HUDEP-2 (cell line): ENCODE measurements at regions not wholly inside any gene's neighbourhood (a gene's known extent, or its start where the extent isn't known, plus 50 kb on each side); places are given as distances from the start of the nearest gene placed in this dataset.
"Not testable (repeated sequence)": the region's sequence is repeated elsewhere in the genome, so short reads cannot be mapped to it uniquely, and the experiment has no call there.

Source experiments
- DNase-seq, 76 experiments: peaks; one replicate each; lab custom pipeline; 2025; ENCODE audit not compliant: unreplicated experiment in 76 of 76; lab: John Stamatoyannopoulos, UW

DNA sequence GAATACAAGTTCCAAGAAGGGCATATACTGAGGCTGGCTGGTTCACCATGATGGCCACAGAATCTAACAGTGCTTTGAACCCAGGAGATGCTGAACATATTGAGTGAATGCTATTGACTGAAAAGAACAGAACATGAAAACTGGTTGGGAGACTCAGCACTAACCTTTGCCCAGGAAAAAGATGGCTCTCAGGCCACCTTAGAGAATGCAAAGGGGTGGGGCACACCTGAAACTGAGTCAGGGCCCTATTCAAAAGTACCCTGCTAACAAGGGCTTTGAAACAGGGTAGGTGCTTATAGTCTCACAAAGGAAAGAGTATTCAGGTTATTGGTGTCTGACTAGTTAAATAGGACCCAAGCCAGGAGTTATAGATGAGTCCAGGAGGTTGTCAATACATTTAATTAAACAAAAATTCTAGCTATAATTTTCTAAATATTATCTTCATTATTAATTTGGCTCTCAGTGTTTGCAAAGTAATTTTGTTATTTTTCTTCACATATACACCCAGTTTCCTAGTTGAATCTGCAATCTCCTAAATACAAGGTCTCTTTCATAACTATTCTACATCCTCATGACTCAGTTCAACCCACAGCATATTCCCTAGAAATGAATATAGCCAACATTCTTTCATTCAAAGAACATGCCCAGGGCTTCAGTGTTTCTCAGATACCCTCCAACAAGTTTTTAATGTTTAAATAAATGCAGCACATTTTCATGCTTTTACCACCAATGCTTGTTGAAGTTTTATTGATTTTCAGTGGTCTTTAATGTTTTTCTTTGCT lies 144.2 kb upstream of the RAPGEF2 start:
- no peak for DNase-seq

DNA sequence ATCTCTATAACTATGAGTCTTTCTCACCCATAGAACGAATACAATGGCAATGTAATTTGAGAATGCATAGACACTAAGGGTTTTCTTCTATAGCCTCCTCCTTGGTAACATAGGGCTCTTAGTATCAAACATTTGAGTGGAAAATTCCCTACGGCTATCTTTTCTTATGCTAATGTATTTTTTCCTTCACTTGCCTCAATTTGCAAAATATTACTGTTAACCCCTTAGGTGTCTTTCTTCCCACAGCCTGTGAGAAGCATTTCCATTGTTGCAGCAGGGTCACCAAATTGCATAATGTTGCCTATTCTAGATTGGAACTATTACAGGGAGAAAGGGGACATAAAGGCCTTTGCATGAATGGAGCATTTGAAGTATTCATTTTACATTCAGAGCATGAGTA lies 140.5 kb upstream of the RAPGEF2 start:
- no peak for DNase-seq

DNA sequence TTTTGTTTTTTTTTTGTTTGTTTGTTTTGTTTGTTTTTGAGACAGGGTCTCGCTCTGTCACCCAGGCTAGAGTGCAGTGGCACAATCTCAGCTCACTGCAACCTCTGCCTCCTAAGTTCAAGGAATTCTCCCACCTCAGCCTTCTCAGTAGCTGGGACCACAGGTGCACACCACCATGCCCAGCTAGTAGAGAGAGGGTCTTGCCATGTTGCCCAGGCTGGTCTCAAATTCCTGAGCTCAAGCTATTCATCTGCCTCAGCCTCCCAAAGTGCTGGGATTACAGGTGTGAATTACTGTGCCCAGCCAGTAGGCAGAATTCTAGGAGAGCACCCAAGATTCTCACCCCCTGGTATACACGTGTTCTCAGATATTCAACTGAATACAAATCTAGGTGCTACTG lies 139.6 kb upstream of the RAPGEF2 start:
- not testable (repeated sequence) for DNase-seq

GRCh38 chr4:158964114-158964727 lies 138.7 kb upstream of the RAPGEF2 start:
- no peak for DNase-seq

GRCh38 chr4:158964728-158965124 lies 138.2 kb upstream of the RAPGEF2 start:
- DNase-seq = no peak

- DNase-seq = no peak
Observed at GRCh38 chr4:158965226-158965625, 137.7 kb upstream of the RAPGEF2 start.

- no peak for DNase-seq
Observed at GRCh38 chr4:158966091-158966490, 136.8 kb upstream of the RAPGEF2 start.

DNA sequence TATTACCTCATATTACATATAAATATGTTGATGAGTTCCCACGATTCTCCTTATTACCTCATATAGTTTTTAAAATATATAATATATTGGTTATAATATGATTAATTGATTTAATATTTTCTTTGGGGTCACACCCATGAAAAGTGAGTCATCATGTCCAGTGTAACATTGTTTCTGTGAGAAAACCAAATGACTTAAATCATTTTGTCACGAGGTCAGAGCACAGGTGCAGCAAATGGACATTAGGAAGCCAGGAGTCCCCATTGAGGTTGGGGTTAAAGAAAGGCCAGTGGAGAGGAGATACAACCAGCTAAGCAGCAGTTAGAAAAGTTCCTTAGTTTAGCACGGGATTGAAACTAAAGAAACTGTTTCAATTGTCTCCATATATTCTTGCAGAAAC lies 133.9 kb upstream of the RAPGEF2 start:
- no peak for DNase-seq

DNA sequence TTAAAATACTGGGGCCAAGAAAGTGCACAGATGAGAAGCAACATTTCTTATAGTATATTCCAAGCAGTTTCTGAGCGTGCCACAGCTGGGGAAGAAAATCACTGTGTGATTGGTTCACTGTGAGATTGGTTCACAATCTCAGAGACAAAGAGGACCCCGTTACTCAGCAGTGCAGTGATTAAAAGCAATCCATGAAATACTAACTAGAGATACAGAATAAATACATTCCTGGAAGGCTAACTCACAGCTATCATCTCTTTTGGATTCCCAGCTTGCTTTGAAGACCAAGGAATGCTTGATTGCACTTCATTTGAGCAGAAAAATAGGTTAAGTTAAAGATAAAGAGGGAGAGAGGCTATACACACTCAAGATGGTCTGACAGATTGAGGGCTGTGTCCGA lies 132.1 kb upstream of the RAPGEF2 start:
- DNase-seq = no peak

DNA sequence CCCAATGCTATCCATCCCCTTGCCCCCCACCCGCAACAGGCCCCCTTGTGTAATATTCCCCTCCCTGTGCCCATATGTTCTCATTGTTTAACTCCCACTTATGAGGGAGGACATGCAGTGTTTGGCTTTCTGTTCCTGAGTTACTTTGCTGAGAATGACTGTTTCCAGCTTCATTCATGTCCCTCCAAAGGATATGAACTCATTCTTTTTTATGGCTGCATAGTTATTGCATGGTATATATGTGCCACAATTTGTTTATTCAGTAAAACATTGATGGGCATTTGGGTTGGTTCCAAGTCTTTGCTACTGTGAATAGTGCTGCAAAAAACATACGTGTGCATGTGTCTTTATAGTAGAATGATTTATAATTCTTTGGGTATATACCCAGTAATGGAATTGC lies 128.4 kb upstream of the RAPGEF2 start:
- DNase-seq = not testable (repeated sequence)

GRCh38 chr4:158980711-158981110 lies 122.2 kb upstream of the RAPGEF2 start:
- DNase-seq = not testable (repeated sequence)

DNA sequence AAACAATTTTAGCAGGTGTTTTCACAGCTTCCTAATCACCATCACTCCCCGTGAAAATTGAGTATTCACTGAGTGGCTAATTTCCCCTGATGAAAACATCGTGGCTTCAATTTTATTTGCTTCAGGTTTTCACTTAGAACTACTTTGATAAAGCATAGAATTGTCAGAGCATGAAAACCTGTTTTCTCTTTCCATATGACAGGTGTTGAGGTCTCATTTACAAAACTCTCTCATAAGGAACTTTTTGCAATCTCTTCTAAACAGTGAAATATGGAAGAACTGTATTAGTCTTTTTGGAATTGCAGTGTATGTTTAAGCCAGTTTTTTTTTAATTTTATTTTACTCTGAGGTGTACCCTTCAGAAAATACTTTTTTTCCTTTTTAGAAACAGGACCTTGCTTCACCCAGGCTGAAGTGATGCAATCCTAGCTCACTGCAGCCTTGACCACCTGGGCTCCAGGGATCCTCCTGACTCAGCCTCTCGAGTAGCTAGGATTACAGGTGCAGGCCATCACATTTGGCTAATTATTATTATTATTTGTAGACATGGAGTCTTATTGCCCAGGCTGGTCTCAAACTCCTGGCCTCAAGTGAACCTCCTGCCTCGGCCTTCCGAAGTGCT lies 111.2 kb upstream of the RAPGEF2 start:
- no peak for DNase-seq

DNA sequence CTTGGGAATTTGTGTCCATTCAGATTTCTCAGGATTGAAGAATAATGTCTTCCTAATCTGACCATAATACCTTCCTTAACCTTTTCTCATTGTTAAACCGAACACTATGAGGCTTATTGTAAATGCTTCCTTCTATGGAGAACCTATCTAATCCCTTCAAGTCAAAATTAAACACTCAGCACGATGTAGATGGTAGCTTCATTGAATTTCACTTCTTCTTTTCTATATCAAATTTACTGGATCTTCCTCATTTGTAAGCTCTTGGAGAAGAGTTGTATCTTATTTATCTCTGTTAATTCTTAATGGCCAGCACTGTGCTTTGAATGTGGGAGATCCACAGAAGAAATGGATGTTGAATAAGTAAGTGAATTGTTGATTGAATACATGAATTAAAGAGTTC lies 109.0 kb upstream of the RAPGEF2 start:
- no peak for DNase-seq

GRCh38 chr4:158995040-158995439 lies 107.8 kb upstream of the RAPGEF2 start:
- DNase-seq = no peak

- no peak for DNase-seq
Observed at GRCh38 chr4:158995965-158996364, 106.9 kb upstream of the RAPGEF2 start.

GRCh38 chr4:158996669-158997074 lies 106.2 kb upstream of the RAPGEF2 start:
- DNase-seq = peak in 3 of 76 experiments; percentile 5 to 14 (median 9)

DNA sequence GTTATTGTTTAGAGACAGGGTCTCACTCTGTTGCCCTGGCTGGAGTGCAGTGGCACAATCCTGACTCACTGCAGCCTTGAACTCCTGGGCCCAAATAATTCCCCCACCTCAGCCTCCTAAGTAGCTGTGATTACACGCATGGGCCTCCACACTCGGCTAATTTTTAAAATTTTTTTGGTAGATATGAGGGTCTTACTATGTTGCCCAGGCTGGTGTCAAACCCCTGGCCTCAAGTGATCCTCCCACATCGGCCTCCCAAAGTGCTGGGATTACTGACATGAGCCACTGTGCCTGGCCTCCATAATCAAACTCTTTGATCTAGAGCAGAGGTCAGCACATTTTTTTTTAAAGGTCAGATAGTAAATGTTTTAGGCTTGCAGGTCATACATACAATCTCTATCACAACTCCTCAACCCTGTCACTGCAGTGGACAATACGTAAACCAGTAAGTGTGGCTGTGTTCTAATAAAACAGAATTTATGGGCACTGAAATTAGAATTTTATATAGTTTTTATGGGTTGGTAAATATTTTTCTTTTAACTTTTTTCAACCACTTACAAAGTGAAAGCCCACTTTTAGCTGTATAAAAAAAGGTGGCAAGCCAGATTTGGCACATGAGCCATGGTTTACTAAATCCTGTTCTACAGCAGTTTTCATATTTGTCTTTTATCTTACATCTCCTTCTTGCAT lies 105.1 kb upstream of the RAPGEF2 start:
- no peak for DNase-seq

DNA sequence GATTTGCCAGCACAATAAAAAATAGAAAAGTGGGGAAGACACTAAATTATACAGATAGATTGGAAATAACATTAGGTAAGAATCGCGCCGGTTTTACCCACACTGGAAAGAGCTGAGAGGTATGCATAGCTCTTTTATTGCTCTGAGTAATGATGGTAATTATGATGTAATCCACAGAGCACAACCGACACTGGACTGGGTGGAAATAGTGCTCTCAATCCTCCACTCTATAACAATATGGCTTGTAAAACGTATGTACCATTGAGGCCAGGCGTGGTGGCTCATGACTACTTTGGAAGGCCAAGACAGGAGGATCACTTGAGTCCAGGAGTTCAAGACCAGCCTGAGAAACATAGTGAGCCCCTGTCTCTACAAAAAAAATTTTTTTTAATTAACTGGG lies 104.3 kb upstream of the RAPGEF2 start:
- DNase-seq = no peak

- no peak for DNase-seq
Observed at GRCh38 chr4:158999166-158999682, 103.7 kb upstream of the RAPGEF2 start.

DNA sequence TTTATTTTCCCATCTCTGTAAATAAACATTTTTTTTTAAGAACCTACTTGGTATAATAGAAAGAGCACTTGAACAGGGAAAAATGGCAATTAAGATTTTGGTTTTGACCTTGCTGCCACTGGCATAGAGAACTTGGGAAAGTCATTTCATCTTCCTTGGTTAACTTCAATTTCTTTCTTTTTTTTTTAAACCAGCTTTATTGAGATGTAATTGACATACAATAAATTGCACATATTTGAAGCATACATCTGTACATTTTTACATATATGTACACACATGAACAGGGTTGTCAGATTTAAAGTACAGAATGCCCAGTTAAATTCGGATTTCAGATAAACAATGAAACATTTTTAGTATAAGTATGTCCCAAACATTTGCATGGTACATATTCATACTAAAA lies 103.0 kb upstream of the RAPGEF2 start:
- no peak for DNase-seq

DNA sequence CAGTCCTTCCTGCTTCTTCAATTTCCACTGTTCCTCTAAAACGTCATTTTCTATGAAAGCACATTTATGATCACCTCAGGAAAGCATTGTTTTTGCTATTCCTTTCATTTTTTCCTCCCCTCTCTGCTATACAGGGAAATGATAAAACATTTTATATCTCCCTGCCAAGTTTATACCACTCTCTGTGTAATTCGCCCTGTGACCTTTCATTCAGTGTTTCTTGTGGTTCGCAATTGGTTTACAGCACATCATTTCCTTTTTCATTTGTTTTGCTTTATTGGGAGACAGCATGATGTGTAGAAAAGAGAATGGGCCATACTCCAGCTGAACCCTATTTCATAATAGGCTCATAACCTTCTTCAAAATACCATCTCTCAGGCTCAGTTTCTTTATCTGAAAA lies 99.9 kb upstream of the RAPGEF2 start:
- peak in 1 of 76 experiments; percentile 36 for DNase-seq
